GM19438 (cell line): ENCODE measurements at regions not wholly inside any gene's neighbourhood (a gene's known extent, or its start where the extent isn't known, plus 50 kb on each side); places are given as distances from the start of the nearest gene placed in this dataset.

Source experiments
- ATAC-seq: cut with Tn5 transposase; IDR thresholded peaks from one replicate; pipeline ENCODE4 v1.9.1; 2021; ENCODE audit warnings: low read depth; ENCODE audit not compliant: unreplicated experiment

- ATAC-seq: no peak
Observed at GRCh38 chr1:4532656-4533055, 121.8 kb upstream of the AJAP1 start.

GRCh38 chr1:4546911-4547310 is 107.5 kb upstream of the AJAP1 start:
- no peak for ATAC-seq

GRCh38 chr1:4549930-4550329 is 104.5 kb upstream of the AJAP1 start:
- ATAC-seq: no peak

GRCh38 chr1:4550941-4551340 is 103.5 kb upstream of the AJAP1 start:
- no peak for ATAC-seq

- ATAC-seq: no peak
Observed at GRCh38 chr1:4551706-4552105, 102.7 kb upstream of the AJAP1 start.

- no peak for ATAC-seq
Observed at GRCh38 chr1:4553761-4554160, 100.6 kb upstream of the AJAP1 start.

- no peak for ATAC-seq
Observed at GRCh38 chr1:4554271-4554865, 100.0 kb upstream of the AJAP1 start.

GRCh38 chr1:4557949-4558348 is 96.5 kb upstream of the AJAP1 start:
- no peak for ATAC-seq

- no peak for ATAC-seq
Observed at GRCh38 chr1:4561205-4561604, 93.2 kb upstream of the AJAP1 start.

- no peak for ATAC-seq
Observed at GRCh38 chr1:4562321-4562720, 92.1 kb upstream of the AJAP1 start.

- no peak for ATAC-seq
Observed at GRCh38 chr1:4563586-4563985, 90.8 kb upstream of the AJAP1 start.

GRCh38 chr1:4564051-4564450 is 90.4 kb upstream of the AJAP1 start:
- ATAC-seq: no peak

GRCh38 chr1:4565166-4565565 is 89.2 kb upstream of the AJAP1 start:
- ATAC-seq: no peak

GRCh38 chr1:4565801-4566449 is 88.5 kb upstream of the AJAP1 start:
- no peak for ATAC-seq

GRCh38 chr1:4571263-4571662 is 83.1 kb upstream of the AJAP1 start:
- ATAC-seq: no peak

- no peak for ATAC-seq
Observed at GRCh38 chr1:4573526-4573925, 80.9 kb upstream of the AJAP1 start.

- no peak for ATAC-seq
Observed at GRCh38 chr1:4581807-4582206, 72.6 kb upstream of the AJAP1 start.

GRCh38 chr1:4584449-4584848 is 70.0 kb upstream of the AJAP1 start:
- no peak for ATAC-seq

- ATAC-seq: no peak
Observed at GRCh38 chr1:4585216-4585615, 69.2 kb upstream of the AJAP1 start.

GRCh38 chr1:4585705-4586104 is 68.7 kb upstream of the AJAP1 start:
- ATAC-seq: no peak

- no peak for ATAC-seq
Observed at GRCh38 chr1:4586611-4587160, 67.7 kb upstream of the AJAP1 start.

GRCh38 chr1:4587721-4588120 is 66.7 kb upstream of the AJAP1 start:
- no peak for ATAC-seq
